Gastrocnemius medialis (tissue), 4 donors: ENCODE measurements at regions not wholly inside any gene's neighbourhood (a gene's known extent, or its start where the extent isn't known, plus 50 kb on each side); places are given as distances from the start of the nearest gene placed in this dataset.

ENCODE experiments used
- CTCF ChIP-seq, 5 experiments: fragments of 450-650 bp in 3 of 5; fragments of 200-600 bp in 2 of 5; sonication (generic) in 2 of 5; IDR thresholded peaks in 4 of 5; conservative IDR thresholded peaks in 1 of 5; 1 replicate in 4 of 5; 2 replicates in 1 of 5; pipeline ENCODE4 v1.5.1; 2016 to 2019; ENCODE audit warnings: antibody characterized with exemption in 5 of 5, mild to moderate bottlenecking in 3 of 5, moderate library complexity in 3 of 5
- POLR2A ChIP-seq, 2 donors: fragments of 450-650 bp; IDR thresholded peaks; one replicate each; pipeline ENCODE4 v1.6.1; 2017; ENCODE audit warnings: antibody characterized with exemption in 2 of 2, mild to moderate bottlenecking in 2 of 2, moderate library complexity in 2 of 2

DNA sequence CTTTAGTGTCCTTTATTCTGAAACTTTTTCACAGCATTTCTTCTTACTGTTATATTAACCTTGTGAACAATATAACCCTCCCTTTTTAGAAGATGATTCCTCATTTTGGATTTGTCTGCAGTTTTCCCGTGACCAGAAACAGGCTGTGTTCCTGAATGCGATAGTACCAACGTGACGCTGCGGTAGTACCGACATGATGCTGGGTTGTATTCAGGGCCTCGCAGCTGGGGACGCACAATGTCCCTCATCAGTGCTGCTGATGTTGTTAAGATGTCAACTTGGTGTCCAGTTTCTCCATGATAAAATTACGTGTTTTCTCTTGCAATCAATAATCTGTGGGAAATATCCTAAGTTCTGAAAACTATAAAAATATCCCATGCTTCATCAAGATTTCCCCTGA lies 761.4 kb upstream of the TPTE start:
- TF ChIP-seq CTCF (IDR thresholded peaks at IDR 0.05 in 4 of 5, conservative IDR thresholded peaks at IDR 0.05 in 1 of 5) = no peak
- TF ChIP-seq POLR2A (IDR thresholded peaks at IDR 0.05) = no peak
